HEK293 (cell line): ENCODE measurements at regions not wholly inside any gene's neighbourhood (a gene's known extent, or its start where the extent isn't known, plus 50 kb on each side); places are given as distances from the start of the nearest gene placed in this dataset.

Experiments used
- CTCF ChIP-seq: fragments of 450-650 bp; formaldehyde crosslinking; IDR thresholded peaks from 2 replicates; pipeline ENCODE4 v1.5.1; 2016; ENCODE audit warnings: missing biosample characterization, missing genetic modification characterization
- PRDM10 ChIP-seq: fragments of 450-650 bp; formaldehyde crosslinking; IDR thresholded peaks from 2 replicates; pipeline ENCODE4 v1.5.1; 2016; ENCODE audit warnings: missing biosample characterization, missing genetic modification characterization
- ZFP3 ChIP-seq: fragments of 450-650 bp; formaldehyde crosslinking; IDR thresholded peaks from 2 replicates; pipeline ENCODE4 v1.5.1; 2016; ENCODE audit warnings: low read depth, missing biosample characterization, missing genetic modification characterization
- ZNF302 ChIP-seq: fragments of 450-650 bp; formaldehyde crosslinking; IDR thresholded peaks from 2 replicates; pipeline ENCODE4 v1.5.1; 2016; ENCODE audit warnings: missing biosample characterization, missing genetic modification characterization, low read depth
- ZNF426 ChIP-seq: fragments of 450-650 bp; formaldehyde crosslinking; IDR thresholded peaks from 2 replicates; pipeline ENCODE4 v1.5.1; 2017; ENCODE audit warnings: missing biosample characterization, missing genetic modification characterization, mild to moderate bottlenecking, inconsistent platforms, moderate library complexity
- ZNF707 ChIP-seq: fragments of 450-650 bp; formaldehyde crosslinking; IDR thresholded peaks from 2 replicates; pipeline ENCODE4 v1.5.1; 2016; ENCODE audit warnings: missing biosample characterization, missing genetic modification characterization
- ZNF777 ChIP-seq: fragments of 450-650 bp; formaldehyde crosslinking; IDR thresholded peaks from 2 replicates; pipeline ENCODE4 v1.5.1; 2017; ENCODE audit warnings: missing biosample characterization, missing genetic modification characterization, borderline replicate concordance
- ZNF830 ChIP-seq: fragments of 450-650 bp; IDR thresholded peaks from 2 replicates; pipeline ENCODE4 v1.5.0; 2018; ENCODE audit warnings: missing biosample characterization, missing genetic modification characterization, low read depth, mild to moderate bottlenecking, moderate library complexity

GRCh38 chr3:102761766-102762165 lies 327.0 kb downstream of the ZPLD1 start:
- TF ChIP-seq CTCF (tag by site-specific recombination) (no peak), ZFP3 (tag by site-specific recombination) (no peak), ZNF426 (tag by site-specific recombination) (no peak), PRDM10 (tag by site-specific recombination) (no peak), ZNF830 (no peak), ZNF777 (tag by site-specific recombination) (no peak), ZNF302 (tag by site-specific recombination) (no peak), ZNF707 (tag by site-specific recombination) (no peak)
